ENCODE measurements at regions not wholly inside any gene's neighbourhood (a gene's known extent, or its start where the extent isn't known, plus 50 kb on each side); places are given as distances from the start of the nearest gene placed in this dataset.

DNA sequence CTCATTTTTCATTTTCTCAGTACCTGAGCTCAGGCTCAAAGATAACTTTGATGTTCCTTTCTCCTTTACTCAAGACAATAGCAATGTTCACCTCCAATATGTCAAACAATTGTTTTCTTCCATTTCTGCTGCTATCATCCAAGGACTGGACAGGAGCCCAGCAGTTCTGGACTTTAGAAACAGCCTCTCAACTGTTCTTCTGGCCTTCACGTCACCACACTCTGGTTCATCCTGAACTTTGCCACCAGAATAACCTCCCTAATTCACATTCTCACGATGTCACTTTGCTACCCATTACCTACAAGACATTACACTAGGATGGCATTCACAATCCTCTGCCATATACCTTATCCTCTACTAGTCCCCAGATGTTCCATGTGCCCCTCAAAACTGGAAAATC is 60.6 kb upstream of the PLEKHG1 start:
- TF ChIP-seq, protein P1, sequence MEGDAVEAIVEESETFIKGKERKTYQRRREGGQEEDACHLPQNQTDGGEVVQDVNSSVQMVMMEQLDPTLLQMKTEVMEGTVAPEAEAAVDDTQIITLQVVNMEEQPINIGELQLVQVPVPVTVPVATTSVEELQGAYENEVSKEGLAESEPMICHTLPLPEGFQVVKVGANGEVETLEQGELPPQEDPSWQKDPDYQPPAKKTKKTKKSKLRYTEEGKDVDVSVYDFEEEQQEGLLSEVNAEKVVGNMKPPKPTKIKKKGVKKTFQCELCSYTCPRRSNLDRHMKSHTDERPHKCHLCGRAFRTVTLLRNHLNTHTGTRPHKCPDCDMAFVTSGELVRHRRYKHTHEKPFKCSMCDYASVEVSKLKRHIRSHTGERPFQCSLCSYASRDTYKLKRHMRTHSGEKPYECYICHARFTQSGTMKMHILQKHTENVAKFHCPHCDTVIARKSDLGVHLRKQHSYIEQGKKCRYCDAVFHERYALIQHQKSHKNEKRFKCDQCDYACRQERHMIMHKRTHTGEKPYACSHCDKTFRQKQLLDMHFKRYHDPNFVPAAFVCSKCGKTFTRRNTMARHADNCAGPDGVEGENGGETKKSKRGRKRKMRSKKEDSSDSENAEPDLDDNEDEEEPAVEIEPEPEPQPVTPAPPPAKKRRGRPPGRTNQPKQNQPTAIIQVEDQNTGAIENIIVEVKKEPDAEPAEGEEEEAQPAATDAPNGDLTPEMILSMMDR (conservative IDR thresholded peaks at IDR 0.05 in 1 of 2, IDR thresholded peaks at IDR 0.05 in 1 of 2; ENCODE audit: extremely low read depth in 1 of 2, insufficient read depth in 1 of 2, low read depth in 1 of 2, low read length in 2 of 2), result no peak
- TF ChIP-seq EZH2 (IDR thresholded peaks at IDR 0.05; ENCODE audit: borderline replicate concordance, low read length), result no peak
